ENCODE measurements at regions not wholly inside any gene's neighbourhood (a gene's known extent, or its start where the extent isn't known, plus 50 kb on each side); places are given as distances from the start of the nearest gene placed in this dataset.

DNA sequence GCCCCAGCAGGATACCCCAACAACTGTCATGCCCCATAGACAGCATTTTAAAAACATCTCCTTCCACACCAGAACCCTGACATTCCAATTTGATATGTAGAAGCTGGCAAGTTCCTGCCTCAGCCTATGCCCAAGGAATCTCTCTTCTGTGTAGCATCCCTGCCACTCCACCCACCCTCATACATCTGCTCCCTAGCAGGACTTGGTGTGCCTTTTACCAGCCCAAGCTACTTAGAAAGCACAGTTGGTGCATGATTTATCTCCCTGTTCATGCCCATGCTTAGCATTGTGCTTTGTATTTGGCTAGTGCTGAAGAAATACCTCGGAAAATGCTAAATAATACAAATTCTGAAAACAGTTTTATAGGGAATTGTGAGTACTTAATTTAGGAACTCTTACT, 236.9 kb upstream of the HES1 start:
- Histone ChIP-seq H3K4me3 (ENCODE audit: low read depth in 1 of 3, low read length in 3 of 3) (no peak overlapping the region), H3K9me3 (ENCODE audit: control insufficient read depth in 4 of 4, low read length in 3 of 4) (no peaks in the 10 kb centered on the region), H3K36me3 (ENCODE audit: control insufficient read depth in 4 of 4, insufficient read depth in 3 of 4, low read depth in 1 of 4, low read length in 3 of 4) (no peaks in the 10 kb centered on the region), H3K9ac (ENCODE audit: low read depth in 1 of 2, low read length in 2 of 2) (no peak overlapping the region), H3K27ac (ENCODE audit: low read depth in 1 of 2, low read length in 2 of 2) (no peak overlapping the region), H3K27me3 (ENCODE audit: control insufficient read depth in 4 of 4, insufficient read depth in 4 of 4, low read length in 3 of 4) (no peaks in the 10 kb centered on the region), H3K4me1 (ENCODE audit: control insufficient read depth in 4 of 4, insufficient read depth in 4 of 4, low read length in 3 of 4) (no peaks in the 10 kb centered on the region)
- TF ChIP-seq JUND (IDR thresholded peaks at IDR 0.05), result no peak
- TF ChIP-seq YY1 (IDR thresholded peaks at IDR 0.05), result no peak
- TF ChIP-seq TAF1 (conservative IDR thresholded peaks at IDR 0.05), result no peak
- TF ChIP-seq GABPA (IDR thresholded peaks at IDR 0.05 in 1 of 2, conservative IDR thresholded peaks at IDR 0.05 in 1 of 2), result no peak
- TF ChIP-seq, protein P1, sequence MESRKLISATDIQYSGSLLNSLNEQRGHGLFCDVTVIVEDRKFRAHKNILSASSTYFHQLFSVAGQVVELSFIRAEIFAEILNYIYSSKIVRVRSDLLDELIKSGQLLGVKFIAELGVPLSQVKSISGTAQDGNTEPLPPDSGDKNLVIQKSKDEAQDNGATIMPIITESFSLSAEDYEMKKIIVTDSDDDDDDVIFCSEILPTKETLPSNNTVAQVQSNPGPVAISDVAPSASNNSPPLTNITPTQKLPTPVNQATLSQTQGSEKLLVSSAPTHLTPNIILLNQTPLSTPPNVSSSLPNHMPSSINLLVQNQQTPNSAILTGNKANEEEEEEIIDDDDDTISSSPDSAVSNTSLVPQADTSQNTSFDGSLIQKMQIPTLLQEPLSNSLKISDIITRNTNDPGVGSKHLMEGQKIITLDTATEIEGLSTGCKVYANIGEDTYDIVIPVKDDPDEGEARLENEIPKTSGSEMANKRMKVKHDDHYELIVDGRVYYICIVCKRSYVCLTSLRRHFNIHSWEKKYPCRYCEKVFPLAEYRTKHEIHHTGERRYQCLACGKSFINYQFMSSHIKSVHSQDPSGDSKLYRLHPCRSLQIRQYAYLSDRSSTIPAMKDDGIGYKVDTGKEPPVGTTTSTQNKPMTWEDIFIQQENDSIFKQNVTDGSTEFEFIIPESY (IDR thresholded peaks at IDR 0.05), result no peak
- no peak for TF ChIP-seq FOXA1 (IDR thresholded peaks at IDR 0.05)
- TF ChIP-seq SP1 (IDR thresholded peaks at IDR 0.05), result no peak
- no peak for TF ChIP-seq NR2F2 (IDR thresholded peaks at IDR 0.05)
- TF ChIP-seq RXRA (IDR thresholded peaks at IDR 0.05), result no peak
- no peak for TF ChIP-seq EGR1 (IDR thresholded peaks at IDR 0.05; ENCODE audit: low read depth in 2 of 2)
- no peak for DNase-seq (ENCODE audit: low spot score)
- WGBS, result 88% methylated on average over 1 of the region's 1 CpG

DNA sequence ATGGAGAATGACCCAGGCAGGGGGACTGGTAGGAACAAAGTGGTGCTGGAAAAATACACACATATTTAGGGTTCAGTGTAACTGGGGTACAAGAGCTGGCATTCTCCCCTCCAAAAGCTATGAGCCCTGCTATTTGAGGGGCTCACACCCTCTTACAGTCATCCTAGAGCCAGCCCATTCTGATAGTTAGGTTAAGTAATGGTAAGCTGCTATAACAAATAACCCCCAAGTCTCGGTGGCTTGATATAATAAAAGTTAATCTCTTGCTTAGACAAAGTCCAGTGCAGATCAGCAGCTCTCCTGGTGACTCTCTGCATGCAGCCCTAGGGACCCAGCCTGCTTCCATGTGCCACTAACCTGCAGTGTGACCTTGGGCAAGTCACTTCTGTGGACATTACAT, 234.9 kb upstream of the HES1 start:
- Histone ChIP-seq H3K27ac (ENCODE audit: low read depth in 1 of 2, low read length in 2 of 2) (no peak overlapping the region), H3K4me1 (ENCODE audit: control insufficient read depth in 4 of 4, insufficient read depth in 4 of 4, low read length in 3 of 4) (no peaks in the 10 kb centered on the region), H3K4me3 (ENCODE audit: low read depth in 1 of 3, low read length in 3 of 3) (no peak overlapping the region), H3K9me3 (ENCODE audit: control insufficient read depth in 4 of 4, low read length in 3 of 4) (no peaks in the 10 kb centered on the region), H3K9ac (ENCODE audit: low read depth in 1 of 2, low read length in 2 of 2) (no peak overlapping the region), H3K27me3 (ENCODE audit: control insufficient read depth in 4 of 4, insufficient read depth in 4 of 4, low read length in 3 of 4) (no peaks in the 10 kb centered on the region), H3K36me3 (ENCODE audit: control insufficient read depth in 4 of 4, insufficient read depth in 3 of 4, low read depth in 1 of 4, low read length in 3 of 4) (no peaks in the 10 kb centered on the region)
- TF ChIP-seq RAD21 (IDR thresholded peaks at IDR 0.05), result no peak
- TF ChIP-seq, protein P2, sequence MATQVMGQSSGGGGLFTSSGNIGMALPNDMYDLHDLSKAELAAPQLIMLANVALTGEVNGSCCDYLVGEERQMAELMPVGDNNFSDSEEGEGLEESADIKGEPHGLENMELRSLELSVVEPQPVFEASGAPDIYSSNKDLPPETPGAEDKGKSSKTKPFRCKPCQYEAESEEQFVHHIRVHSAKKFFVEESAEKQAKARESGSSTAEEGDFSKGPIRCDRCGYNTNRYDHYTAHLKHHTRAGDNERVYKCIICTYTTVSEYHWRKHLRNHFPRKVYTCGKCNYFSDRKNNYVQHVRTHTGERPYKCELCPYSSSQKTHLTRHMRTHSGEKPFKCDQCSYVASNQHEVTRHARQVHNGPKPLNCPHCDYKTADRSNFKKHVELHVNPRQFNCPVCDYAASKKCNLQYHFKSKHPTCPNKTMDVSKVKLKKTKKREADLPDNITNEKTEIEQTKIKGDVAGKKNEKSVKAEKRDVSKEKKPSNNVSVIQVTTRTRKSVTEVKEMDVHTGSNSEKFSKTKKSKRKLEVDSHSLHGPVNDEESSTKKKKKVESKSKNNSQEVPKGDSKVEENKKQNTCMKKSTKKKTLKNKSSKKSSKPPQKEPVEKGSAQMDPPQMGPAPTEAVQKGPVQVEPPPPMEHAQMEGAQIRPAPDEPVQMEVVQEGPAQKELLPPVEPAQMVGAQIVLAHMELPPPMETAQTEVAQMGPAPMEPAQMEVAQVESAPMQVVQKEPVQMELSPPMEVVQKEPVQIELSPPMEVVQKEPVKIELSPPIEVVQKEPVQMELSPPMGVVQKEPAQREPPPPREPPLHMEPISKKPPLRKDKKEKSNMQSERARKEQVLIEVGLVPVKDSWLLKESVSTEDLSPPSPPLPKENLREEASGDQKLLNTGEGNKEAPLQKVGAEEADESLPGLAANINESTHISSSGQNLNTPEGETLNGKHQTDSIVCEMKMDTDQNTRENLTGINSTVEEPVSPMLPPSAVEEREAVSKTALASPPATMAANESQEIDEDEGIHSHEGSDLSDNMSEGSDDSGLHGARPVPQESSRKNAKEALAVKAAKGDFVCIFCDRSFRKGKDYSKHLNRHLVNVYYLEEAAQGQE (IDR thresholded peaks at IDR 0.05), result no peak
- TF ChIP-seq YY1 (IDR thresholded peaks at IDR 0.05), result no peak
- TF ChIP-seq FOXA2 (IDR thresholded peaks at IDR 0.05), result no peak
- TF ChIP-seq RXRA (IDR thresholded peaks at IDR 0.05), result no peak
- no peak for TF ChIP-seq HNF4A (conservative IDR thresholded peaks at IDR 0.05)
- TF ChIP-seq JUND (IDR thresholded peaks at IDR 0.05), result no peak
- no peak for TF ChIP-seq TAF1 (conservative IDR thresholded peaks at IDR 0.05)
- TF ChIP-seq NR2F2 (IDR thresholded peaks at IDR 0.05), result no peak
- TF ChIP-seq, protein P3, sequence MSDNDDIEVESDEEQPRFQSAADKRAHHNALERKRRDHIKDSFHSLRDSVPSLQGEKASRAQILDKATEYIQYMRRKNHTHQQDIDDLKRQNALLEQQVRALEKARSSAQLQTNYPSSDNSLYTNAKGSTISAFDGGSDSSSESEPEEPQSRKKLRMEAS (IDR thresholded peaks at IDR 0.05), result no peak
- TF ChIP-seq SP1 (IDR thresholded peaks at IDR 0.05), result no peak
- TF ChIP-seq EGR1 (IDR thresholded peaks at IDR 0.05; ENCODE audit: low read depth in 2 of 2), result no peak
- TF ChIP-seq GABPA (IDR thresholded peaks at IDR 0.05 in 1 of 2, conservative IDR thresholded peaks at IDR 0.05 in 1 of 2), result no peak
- 94% methylated on average over 1 of the region's 1 CpG for WGBS
- no peak for DNase-seq (ENCODE audit: low spot score)

Data from liver (tissue), 7 donors.